HepG2 (cell line): ENCODE measurements at regions not wholly inside any gene's neighbourhood (a gene's known extent, or its start where the extent isn't known, plus 50 kb on each side); places are given as distances from the start of the nearest gene placed in this dataset.

ENCODE experiments used
- ATAC-seq: fragments of 200-7000 bp; cut with Tn5 transposase; 3 replicates; pipeline ENCODE4 v1.9.1; 2020; ENCODE audit warnings: mild to moderate bottlenecking, moderate library complexity
- BruUV-seq: library from RNA; stranded (reverse); fragments of 400-500 nt; replicated peaks from 2 replicates; lab custom pipeline; 2021; lab: Mats Ljungman, UMichigan
- CTCF ChIA-PET: fragments of 300-600 bp; formaldehyde crosslinking; extraction: SDS; loops from one replicate; lab custom pipeline; 2021; ENCODE audit warnings: low total read pairs, inconsistent platforms, low intra/inter-chr PET ratio; lab: Yijun Ruan, JAX
- POLR2A ChIA-PET: fragments of 350-600 bp; sonication (Branson Sonifier 250); formaldehyde crosslinking; loops from one replicate; lab custom pipeline; 2020; ENCODE audit warnings: antibody characterized with exemption, inconsistent platforms; lab: Yijun Ruan, JAX
- DNase-seq: peaks from one replicate; pipeline ENCODE4 v3.0.0-alpha.2; 2015; ENCODE audit warnings: low spot score
- FAIRE-seq: peaks from 3 replicates; lab custom pipeline; 2011; peaks lifted over from hg19 to GRCh38; lab: Jason Lieb, UNC
- H2AFZ ChIP-seq: one replicate; pipeline ENCODE4 v1.6.1; 2011; ENCODE audit warnings: low read length, inconsistent platforms
- H3K27ac ChIP-seq: fragments of 300-600 bp; 3 replicates; pipeline ENCODE4 v1.8.0; 2011; ENCODE audit warnings: mixed run types, mild to moderate bottlenecking, mixed read lengths, low read length, inconsistent platforms; ENCODE audit not compliant: insufficient read depth; ENCODE audit errors: extremely low read length
- H3K27me3 ChIP-seq, 2 experiments: fragments of 200-600 bp in 1 of 2; 2 replicates in 1 of 2; 3 replicates in 1 of 2; pipeline versions ENCODE4 v1.6.0 to v1.8.0; 2011; ENCODE audit warnings: low read length in 2 of 2, mild to moderate bottlenecking in 2 of 2, moderate library complexity in 2 of 2, inconsistent platforms in 1 of 2; ENCODE audit not compliant: insufficient read depth in 2 of 2, control insufficient read depth in 1 of 2
- H3K36me3 ChIP-seq, 2 experiments: fragments of 200-600 bp in 1 of 2; replicated peaks in 1 of 2; 2 replicates in 1 of 2; 3 replicates in 1 of 2; pipeline versions ENCODE4 v1.5.1 to v1.8.0; 2011; ENCODE audit warnings: low read length in 2 of 2, inconsistent platforms in 1 of 2; ENCODE audit not compliant: insufficient read depth in 2 of 2, control insufficient read depth in 1 of 2
- H3K4me1 ChIP-seq: 2 replicates; pipeline ENCODE4 v1.5.1; 2012; ENCODE audit warnings: low read length, inconsistent platforms; ENCODE audit not compliant: insufficient read depth
- H3K4me2 ChIP-seq: 2 replicates; pipeline ENCODE4 v1.6.0; 2011; ENCODE audit warnings: low read depth, low read length, inconsistent platforms
- H3K4me3 ChIP-seq, 3 experiments: fragments of 200-600 bp in 1 of 3; sonication (generic), shearing (Covaris generic) in 1 of 3; replicated peaks in 1 of 3; 2 replicates each; pipeline ENCODE4 v1.5.1; 2011 to 2016; ENCODE audit warnings: low read length in 3 of 3, inconsistent platforms in 2 of 3, low read depth in 2 of 3, mild to moderate bottlenecking in 2 of 3, control low read depth in 1 of 3, mixed read lengths in 1 of 3; ENCODE audit not compliant: insufficient read depth in 1 of 3
- H3K79me2 ChIP-seq: one replicate; pipeline ENCODE4 v1.6.1; 2011; ENCODE audit warnings: low read length, inconsistent platforms; ENCODE audit not compliant: insufficient read depth
- H3K9ac ChIP-seq: 2 replicates; pipeline ENCODE4 v1.6.0; 2011; ENCODE audit warnings: mild to moderate bottlenecking, low read depth, low read length, inconsistent platforms; ENCODE audit not compliant: insufficient read depth
- H3K9me3 ChIP-seq: 2 replicates; pipeline ENCODE4 v1.5.1; 2012; ENCODE audit warnings: mild to moderate bottlenecking, low read length
- H4K20me1 ChIP-seq: 2 replicates; pipeline ENCODE4 v1.6.0; 2011; ENCODE audit warnings: inconsistent platforms, mild to moderate bottlenecking, low read length, moderate library complexity; ENCODE audit not compliant: insufficient read depth
- MBNL3 ChIP-seq: fragments of 250-450 bp; sonication (Bioruptor Pico); conservative IDR thresholded peaks from 2 replicates; pipeline ENCODE4 v1.8.0; 2022; ENCODE audit warnings: mild to moderate bottlenecking, inconsistent platforms
- PAX8 ChIP-seq: sonication (generic); formaldehyde crosslinking; IDR thresholded peaks from 2 replicates; pipeline ENCODE4 v1.8.0; 2022; ENCODE audit warnings: mild to moderate bottlenecking, missing genetic modification reagents, borderline replicate concordance
- TBX3 ChIP-seq: fragments of 450-650 bp; IDR thresholded peaks from 2 replicates; pipeline ENCODE4 v1.6.1; 2017; ENCODE audit warnings: antibody characterized with exemption, mild to moderate bottlenecking, inconsistent platforms, borderline replicate concordance
- TSC22D2 ChIP-seq: sonication (generic); formaldehyde crosslinking; IDR thresholded peaks from 2 replicates; pipeline ENCODE4 v1.5.1; 2020; ENCODE audit warnings: missing genetic modification reagents, mild to moderate bottlenecking, borderline replicate concordance
- ZNF562 ChIP-seq: sonication (generic); formaldehyde crosslinking; IDR thresholded peaks from 2 replicates; pipeline ENCODE4 v1.8.0; 2022; ENCODE audit warnings: missing genetic modification reagents, borderline replicate concordance
- ZNF772 ChIP-seq: sonication (generic); formaldehyde crosslinking; IDR thresholded peaks from 2 replicates; pipeline ENCODE4 v1.5.0; 2020; ENCODE audit warnings: mild to moderate bottlenecking, missing genetic modification reagents
- WGBS: methylation state at CpG from one replicate; pipeline ENCODE4 v1.1.6; 2017; ENCODE audit warnings: low lambda C conversion rate; 5-methylcytosine and 5-hydroxymethylcytosine counted together
- in situ Hi-C: cut with HindIII; loops from 2 replicates; pipeline ENCODE4 v1.10.0; 2017; ENCODE audit warnings: low pct_unique_long_range_greater_than_20kb; ENCODE audit not compliant: extremely low pct_ligation_motif_present
- intact Hi-C: fragments of 100-400 bp; cut with micrococcal nuclease; formaldehyde crosslinking; loops from one replicate; pipeline ENCODE4 v1.10.0; 2022; ENCODE audit not compliant: unreplicated experiment
- TF ChIP-seq, protein P1 (sequence below): sonication (generic); formaldehyde crosslinking; IDR thresholded peaks from 2 replicates; pipeline ENCODE4 v1.5.1; 2020; ENCODE audit warnings: mild to moderate bottlenecking, missing genetic modification reagents, borderline replicate concordance
- TF ChIP-seq, protein P2 (sequence below): sonication (generic); formaldehyde crosslinking; IDR thresholded peaks from 2 replicates; pipeline ENCODE4 v1.4.0; 2020; ENCODE audit warnings: missing genetic modification reagents, borderline replicate concordance
- TF ChIP-seq, protein P3 (sequence below): sonication (generic); formaldehyde crosslinking; conservative IDR thresholded peaks from 2 replicates; pipeline ENCODE4 v1.5.0; 2020; ENCODE audit warnings: missing genetic modification reagents

DNA sequence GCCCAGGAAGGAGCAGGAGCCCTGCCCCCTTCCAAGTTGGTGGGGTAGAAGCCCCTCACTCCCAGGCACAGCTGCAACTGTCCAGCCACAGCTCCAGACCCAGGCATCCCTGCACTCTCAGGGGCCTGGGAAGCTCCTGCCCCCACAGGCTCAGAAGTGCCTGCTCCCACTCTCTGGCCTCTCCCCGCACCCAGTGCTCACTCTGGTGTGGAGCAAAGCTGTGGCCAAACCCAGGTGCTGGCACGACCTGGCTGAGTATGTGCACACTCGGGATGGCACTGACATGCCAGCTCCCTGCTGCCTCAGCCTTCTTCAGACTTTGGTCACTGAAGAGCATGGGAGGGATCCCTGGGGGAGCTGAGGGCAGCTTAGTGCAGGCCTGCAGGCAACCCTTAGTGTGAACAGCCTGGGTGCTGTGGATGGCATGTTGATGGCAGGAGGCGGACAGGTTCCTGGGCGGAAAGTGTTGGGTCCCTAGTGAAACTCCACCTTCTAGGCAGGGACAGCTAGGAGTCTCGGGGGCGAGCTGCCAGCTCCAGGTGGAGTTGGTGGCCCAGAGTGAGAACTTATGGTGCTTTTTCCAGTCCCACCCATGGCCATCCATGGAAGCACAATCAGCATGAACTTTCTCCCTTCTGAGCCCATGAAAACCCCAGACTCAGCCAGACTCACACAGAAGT, 489.2 kb upstream of the ROBO2 start:
- H4K20me1 ChIP-seq: no peaks in the 10 kb centered on the region
- intact Hi-C loops: no loop called here
- no peaks in the 10 kb centered on the region for H3K36me3 ChIP-seq
- H3K9ac ChIP-seq: no peak overlapping the region
- no peaks in the 10 kb centered on the region for H3K27me3 ChIP-seq
- no peaks in the 10 kb centered on the region for H3K4me1 ChIP-seq
- POLR2A ChIA-PET: no interaction called here
- TF ChIP-seq ZNF772 (CRISPR knock-in tag): no peak
- TF ChIP-seq ZNF562 (CRISPR knock-in tag): no peak
- TF ChIP-seq TBX3: no peak
- no peak for TF ChIP-seq PAX8 (CRISPR knock-in tag)
- TF ChIP-seq, protein P1, sequence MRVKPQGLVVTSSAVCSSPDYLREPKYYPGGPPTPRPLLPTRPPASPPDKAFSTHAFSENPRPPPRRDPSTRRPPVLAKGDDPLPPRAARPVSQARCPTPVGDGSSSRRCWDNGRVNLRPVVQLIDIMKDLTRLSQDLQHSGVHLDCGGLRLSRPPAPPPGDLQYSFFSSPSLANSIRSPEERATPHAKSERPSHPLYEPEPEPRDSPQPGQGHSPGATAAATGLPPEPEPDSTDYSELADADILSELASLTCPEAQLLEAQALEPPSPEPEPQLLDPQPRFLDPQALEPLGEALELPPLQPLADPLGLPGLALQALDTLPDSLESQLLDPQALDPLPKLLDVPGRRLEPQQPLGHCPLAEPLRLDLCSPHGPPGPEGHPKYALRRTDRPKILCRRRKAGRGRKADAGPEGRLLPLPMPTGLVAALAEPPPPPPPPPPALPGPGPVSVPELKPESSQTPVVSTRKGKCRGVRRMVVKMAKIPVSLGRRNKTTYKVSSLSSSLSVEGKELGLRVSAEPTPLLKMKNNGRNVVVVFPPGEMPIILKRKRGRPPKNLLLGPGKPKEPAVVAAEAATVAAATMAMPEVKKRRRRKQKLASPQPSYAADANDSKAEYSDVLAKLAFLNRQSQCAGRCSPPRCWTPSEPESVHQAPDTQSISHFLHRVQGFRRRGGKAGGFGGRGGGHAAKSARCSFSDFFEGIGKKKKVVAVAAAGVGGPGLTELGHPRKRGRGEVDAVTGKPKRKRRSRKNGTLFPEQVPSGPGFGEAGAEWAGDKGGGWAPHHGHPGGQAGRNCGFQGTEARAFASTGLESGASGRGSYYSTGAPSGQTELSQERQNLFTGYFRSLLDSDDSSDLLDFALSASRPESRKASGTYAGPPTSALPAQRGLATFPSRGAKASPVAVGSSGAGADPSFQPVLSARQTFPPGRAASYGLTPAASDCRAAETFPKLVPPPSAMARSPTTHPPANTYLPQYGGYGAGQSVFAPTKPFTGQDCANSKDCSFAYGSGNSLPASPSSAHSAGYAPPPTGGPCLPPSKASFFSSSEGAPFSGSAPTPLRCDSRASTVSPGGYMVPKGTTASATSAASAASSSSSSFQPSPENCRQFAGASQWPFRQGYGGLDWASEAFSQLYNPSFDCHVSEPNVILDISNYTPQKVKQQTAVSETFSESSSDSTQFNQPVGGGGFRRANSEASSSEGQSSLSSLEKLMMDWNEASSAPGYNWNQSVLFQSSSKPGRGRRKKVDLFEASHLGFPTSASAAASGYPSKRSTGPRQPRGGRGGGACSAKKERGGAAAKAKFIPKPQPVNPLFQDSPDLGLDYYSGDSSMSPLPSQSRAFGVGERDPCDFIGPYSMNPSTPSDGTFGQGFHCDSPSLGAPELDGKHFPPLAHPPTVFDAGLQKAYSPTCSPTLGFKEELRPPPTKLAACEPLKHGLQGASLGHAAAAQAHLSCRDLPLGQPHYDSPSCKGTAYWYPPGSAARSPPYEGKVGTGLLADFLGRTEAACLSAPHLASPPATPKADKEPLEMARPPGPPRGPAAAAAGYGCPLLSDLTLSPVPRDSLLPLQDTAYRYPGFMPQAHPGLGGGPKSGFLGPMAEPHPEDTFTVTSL (CRISPR knock-in tag): no peak
- TF ChIP-seq TSC22D2: no peak
- TF ChIP-seq, protein P2, sequence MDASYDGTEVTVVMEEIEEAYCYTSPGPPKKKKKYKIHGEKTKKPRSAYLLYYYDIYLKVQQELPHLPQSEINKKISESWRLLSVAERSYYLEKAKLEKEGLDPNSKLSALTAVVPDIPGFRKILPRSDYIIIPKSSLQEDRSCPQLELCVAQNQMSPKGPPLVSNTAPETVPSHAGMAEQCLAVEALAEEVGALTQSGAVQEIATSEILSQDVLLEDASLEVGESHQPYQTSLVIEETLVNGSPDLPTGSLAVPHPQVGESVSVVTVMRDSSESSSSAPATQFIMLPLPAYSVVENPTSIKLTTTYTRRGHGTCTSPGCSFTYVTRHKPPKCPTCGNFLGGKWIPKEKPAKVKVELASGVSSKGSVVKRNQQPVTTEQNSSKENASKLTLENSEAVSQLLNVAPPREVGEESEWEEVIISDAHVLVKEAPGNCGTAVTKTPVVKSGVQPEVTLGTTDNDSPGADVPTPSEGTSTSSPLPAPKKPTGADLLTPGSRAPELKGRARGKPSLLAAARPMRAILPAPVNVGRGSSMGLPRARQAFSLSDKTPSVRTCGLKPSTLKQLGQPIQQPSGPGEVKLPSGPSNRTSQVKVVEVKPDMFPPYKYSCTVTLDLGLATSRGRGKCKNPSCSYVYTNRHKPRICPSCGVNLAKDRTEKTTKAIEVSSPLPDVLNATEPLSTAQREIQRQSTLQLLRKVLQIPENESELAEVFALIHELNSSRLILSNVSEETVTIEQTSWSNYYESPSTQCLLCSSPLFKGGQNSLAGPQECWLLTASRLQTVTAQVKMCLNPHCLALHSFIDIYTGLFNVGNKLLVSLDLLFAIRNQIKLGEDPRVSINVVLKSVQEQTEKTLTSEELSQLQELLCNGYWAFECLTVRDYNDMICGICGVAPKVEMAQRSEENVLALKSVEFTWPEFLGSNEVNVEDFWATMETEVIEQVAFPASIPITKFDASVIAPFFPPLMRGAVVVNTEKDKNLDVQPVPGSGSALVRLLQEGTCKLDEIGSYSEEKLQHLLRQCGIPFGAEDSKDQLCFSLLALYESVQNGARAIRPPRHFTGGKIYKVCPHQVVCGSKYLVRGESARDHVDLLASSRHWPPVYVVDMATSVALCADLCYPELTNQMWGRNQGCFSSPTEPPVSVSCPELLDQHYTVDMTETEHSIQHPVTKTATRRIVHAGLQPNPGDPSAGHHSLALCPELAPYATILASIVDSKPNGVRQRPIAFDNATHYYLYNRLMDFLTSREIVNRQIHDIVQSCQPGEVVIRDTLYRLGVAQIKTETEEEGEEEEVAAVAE (CRISPR knock-in tag): no peak
- TF ChIP-seq, protein P3, sequence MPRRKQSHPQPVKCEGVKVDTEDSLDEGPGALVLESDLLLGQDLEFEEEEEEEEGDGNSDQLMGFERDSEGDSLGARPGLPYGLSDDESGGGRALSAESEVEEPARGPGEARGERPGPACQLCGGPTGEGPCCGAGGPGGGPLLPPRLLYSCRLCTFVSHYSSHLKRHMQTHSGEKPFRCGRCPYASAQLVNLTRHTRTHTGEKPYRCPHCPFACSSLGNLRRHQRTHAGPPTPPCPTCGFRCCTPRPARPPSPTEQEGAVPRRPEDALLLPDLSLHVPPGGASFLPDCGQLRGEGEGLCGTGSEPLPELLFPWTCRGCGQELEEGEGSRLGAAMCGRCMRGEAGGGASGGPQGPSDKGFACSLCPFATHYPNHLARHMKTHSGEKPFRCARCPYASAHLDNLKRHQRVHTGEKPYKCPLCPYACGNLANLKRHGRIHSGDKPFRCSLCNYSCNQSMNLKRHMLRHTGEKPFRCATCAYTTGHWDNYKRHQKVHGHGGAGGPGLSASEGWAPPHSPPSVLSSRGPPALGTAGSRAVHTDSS (CRISPR knock-in tag): no peak
- no peak for TF ChIP-seq MBNL3 (CRISPR knock-in tag)
- TF ChIP-seq, all 625 proteins: peak for 0
- Histone ChIP-seq H3K79me2 (no peaks in the 10 kb centered on the region), H3K9me3 (no peaks in the 10 kb centered on the region), H3K4me3 (no peak overlapping the region), H3K4me2 (no peak overlapping the region), H3K27ac (no peak overlapping the region), H2AFZ (no peak overlapping the region)
- no TSS peak for BruUV-seq
- CTCF ChIA-PET: no interaction called here
- WGBS: 15% methylated on average over 3 of the region's 7 CpGs
- in situ Hi-C loops: no loop called here
- DNase-seq: no peak
- FAIRE-seq: no peak
- no peak for ATAC-seq
